Calu3 (cell line): ENCODE measurements at regions not wholly inside any gene's neighbourhood (a gene's known extent, or its start where the extent isn't known, plus 50 kb on each side); places are given as distances from the start of the nearest gene placed in this dataset.

ENCODE experiments used
- BruUV-seq: library from RNA; stranded (reverse); fragments of 400-500 nt; replicated peaks from 2 replicates; lab custom pipeline; 2021; lab: Mats Ljungman, UMichigan
- CTCF ChIA-PET: fragments of 300-600 bp; sonication (Branson Sonifier 250); formaldehyde crosslinking; loops from one replicate; lab custom pipeline; 2022; ENCODE audit warnings: antibody characterized with exemption; lab: Charles Lee
- DNase-seq: peaks from one replicate; pipeline ENCODE4 v3.0.0; 2022
- H3K27ac Mint-ChIP-seq: one replicate; pipeline ENCODE4 v1.8.0; 2022; ENCODE audit warnings: mixed read lengths; ENCODE audit not compliant: unreplicated experiment
- H3K27me3 Mint-ChIP-seq: one replicate; pipeline ENCODE4 v1.8.0; 2022; ENCODE audit warnings: mixed read lengths; ENCODE audit not compliant: unreplicated experiment
- H3K36me3 Mint-ChIP-seq: one replicate; pipeline ENCODE4 v1.8.0; 2022; ENCODE audit warnings: mild to moderate bottlenecking, moderate library complexity, mixed read lengths; ENCODE audit not compliant: insufficient read depth, unreplicated experiment
- H3K4me1 Mint-ChIP-seq: one replicate; pipeline ENCODE4 v1.8.0; 2022; ENCODE audit warnings: mild to moderate bottlenecking, low read depth, mixed read lengths; ENCODE audit not compliant: unreplicated experiment
- H3K4me3 Mint-ChIP-seq: one replicate; pipeline ENCODE4 v1.8.0; 2022; ENCODE audit warnings: mild to moderate bottlenecking, low read depth, moderate library complexity, mixed read lengths; ENCODE audit not compliant: unreplicated experiment
- H3K9me3 Mint-ChIP-seq: one replicate; pipeline ENCODE4 v1.8.0; 2022; ENCODE audit warnings: low read depth, mixed read lengths; ENCODE audit not compliant: unreplicated experiment
- intact Hi-C: fragments of 100-400 bp; cut with micrococcal nuclease; formaldehyde crosslinking; loops from one replicate; pipeline ENCODE4 v1.10.0; 2022; ENCODE audit not compliant: unreplicated experiment
- TF ChIP-seq, protein P1 (sequence below): fragments of 200-600 bp; IDR thresholded peaks from one replicate; pipeline ENCODE4 v1.8.0; 2022; ENCODE audit warnings: antibody characterized with exemption; ENCODE audit not compliant: unreplicated experiment

DNA sequence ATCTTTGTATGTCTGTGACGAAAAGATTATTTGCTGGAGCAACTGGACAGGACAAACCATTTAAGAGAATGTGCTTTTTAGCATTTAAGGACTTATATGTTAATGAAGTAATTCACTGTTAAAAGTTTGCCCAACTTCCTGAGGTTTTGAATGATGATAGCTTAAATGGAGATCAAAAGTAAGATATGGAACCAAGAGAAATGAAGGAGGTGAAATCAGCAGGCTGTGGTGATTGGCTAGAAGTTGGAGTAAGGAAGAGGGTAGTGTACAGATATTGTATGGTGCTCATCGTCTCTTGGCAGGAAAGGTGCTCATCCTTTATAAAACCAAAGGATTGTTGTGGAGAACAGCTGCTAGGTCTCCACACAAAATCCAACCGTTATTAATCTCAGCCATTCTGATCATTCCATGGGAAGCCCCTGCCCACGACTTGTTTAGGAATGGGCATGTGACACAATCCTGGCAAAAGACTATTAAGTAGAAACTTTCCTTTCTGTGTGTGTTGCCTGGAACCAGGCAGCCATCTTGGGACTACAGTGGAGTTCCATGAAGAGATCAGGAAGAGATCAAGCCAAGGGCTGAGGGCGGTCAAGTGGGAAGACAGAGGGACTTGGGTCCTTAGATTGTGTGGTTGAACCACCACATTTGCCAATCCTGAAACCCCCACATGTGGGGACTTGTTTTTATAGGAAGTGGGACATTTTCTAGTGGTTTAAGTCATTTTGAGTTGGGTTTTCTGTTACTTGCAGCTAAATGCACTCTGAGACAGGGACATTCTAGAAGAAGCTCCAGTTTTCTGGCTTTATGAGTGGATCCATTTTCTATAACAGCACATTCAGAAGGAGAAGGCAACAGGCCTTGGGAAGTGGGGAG lies 56.8 kb upstream of the CHST11 start:
- Mint-ChIP-seq H3K9me3 (peaks cover 2% of the 10 kb centered on the region), H3K27me3 (no peaks in the 10 kb centered on the region), H3K36me3 (no peaks in the 10 kb centered on the region), H3K27ac (no peak overlapping the region), H3K4me3 (no peak overlapping the region), H3K4me1 (no peaks in the 10 kb centered on the region)
- CTCF ChIA-PET: interaction anchor here (0.6 kb wide), 2 partner anchors 230 to 615 kb away, joined by 4 read pairs; no protein-coding TSS in a partner anchor
- TF ChIP-seq, protein P1, sequence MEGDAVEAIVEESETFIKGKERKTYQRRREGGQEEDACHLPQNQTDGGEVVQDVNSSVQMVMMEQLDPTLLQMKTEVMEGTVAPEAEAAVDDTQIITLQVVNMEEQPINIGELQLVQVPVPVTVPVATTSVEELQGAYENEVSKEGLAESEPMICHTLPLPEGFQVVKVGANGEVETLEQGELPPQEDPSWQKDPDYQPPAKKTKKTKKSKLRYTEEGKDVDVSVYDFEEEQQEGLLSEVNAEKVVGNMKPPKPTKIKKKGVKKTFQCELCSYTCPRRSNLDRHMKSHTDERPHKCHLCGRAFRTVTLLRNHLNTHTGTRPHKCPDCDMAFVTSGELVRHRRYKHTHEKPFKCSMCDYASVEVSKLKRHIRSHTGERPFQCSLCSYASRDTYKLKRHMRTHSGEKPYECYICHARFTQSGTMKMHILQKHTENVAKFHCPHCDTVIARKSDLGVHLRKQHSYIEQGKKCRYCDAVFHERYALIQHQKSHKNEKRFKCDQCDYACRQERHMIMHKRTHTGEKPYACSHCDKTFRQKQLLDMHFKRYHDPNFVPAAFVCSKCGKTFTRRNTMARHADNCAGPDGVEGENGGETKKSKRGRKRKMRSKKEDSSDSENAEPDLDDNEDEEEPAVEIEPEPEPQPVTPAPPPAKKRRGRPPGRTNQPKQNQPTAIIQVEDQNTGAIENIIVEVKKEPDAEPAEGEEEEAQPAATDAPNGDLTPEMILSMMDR: no peak
- no TSS peak for BruUV-seq
- DNase-seq: no peak
- intact Hi-C loops: no loop called here

DNA sequence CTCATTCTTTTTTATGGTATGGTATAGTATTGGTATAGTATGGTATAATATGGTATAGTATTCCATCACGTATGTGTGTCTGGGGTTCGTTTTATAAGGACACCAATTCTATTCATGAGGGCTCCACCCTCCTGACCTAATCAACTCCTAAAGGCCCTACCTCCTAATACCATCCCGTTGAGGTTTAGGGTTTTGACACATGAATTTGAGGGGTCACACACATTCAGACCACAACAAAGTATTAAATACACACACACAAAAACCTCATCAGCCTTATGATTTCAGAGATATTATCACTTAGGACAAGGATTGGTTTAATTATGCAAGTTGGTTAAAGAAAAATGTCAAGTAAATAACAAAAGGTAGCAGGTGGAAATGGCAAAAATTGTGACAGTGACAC lies 54.1 kb upstream of the CHST11 start:
- no peaks in the 10 kb centered on the region for H3K36me3 Mint-ChIP-seq
- H3K4me3 Mint-ChIP-seq: no peak overlapping the region
- peaks cover 2% of the 10 kb centered on the region for H3K9me3 Mint-ChIP-seq
- BruUV-seq: no TSS peak
- H3K27me3 Mint-ChIP-seq: no peaks in the 10 kb centered on the region
- CTCF ChIA-PET: no interaction called here
- H3K4me1 Mint-ChIP-seq: peaks cover 10% of the 10 kb centered on the region
- TF ChIP-seq, protein P1: no peak
- no peak for DNase-seq
- no peak overlapping the region for H3K27ac Mint-ChIP-seq
- intact Hi-C loops: no loop called here

GRCh38 chr12:104404781-104405180 lies 52.0 kb upstream of the CHST11 start:
- Mint-ChIP-seq H3K4me1 (peaks cover 25% of the 10 kb centered on the region), H3K36me3 (peaks cover 4% of the 10 kb centered on the region), H3K27me3 (no peaks in the 10 kb centered on the region), H3K27ac (no peak overlapping the region), H3K4me3 (no peak overlapping the region), H3K9me3 (peaks cover 2% of the 10 kb centered on the region)
- intact Hi-C loops: no loop called here
- no peak for DNase-seq
- BruUV-seq: no TSS peak
- TF ChIP-seq, protein P1: no peak
- CTCF ChIA-PET: interaction anchor here (0.8 kb wide), 1 partner anchor 22 kb away, joined by 3 read pairs; no protein-coding TSS in a partner anchor

DNA sequence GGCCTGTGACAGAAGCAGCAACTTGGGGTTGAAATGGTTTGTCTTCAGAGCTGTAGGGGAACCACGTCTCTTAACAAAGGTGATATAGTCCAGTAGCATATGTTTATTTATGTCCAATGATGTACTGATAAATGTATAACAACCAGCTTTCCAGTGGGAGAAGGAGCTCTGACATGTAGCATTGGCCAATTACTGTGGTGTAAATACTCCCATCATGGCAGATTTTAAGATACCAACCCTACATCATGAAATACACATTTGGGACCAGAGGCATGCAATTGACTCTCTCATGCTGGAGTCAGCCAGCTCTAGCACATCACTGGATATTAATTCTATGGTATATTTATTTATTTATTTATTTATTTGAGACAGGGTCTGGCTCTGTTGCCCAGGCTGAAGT lies 50.6 kb upstream of the CHST11 start:
- intact Hi-C loops: no loop called here
- H3K27ac Mint-ChIP-seq: no peak overlapping the region
- BruUV-seq: no TSS peak
- H3K9me3 Mint-ChIP-seq: peaks cover 2% of the 10 kb centered on the region
- H3K4me1 Mint-ChIP-seq: peaks cover 25% of the 10 kb centered on the region
- TF ChIP-seq, protein P1: no peak
- peaks cover 4% of the 10 kb centered on the region for H3K36me3 Mint-ChIP-seq
- CTCF ChIA-PET: no interaction called here
- no peak for DNase-seq
- H3K4me3 Mint-ChIP-seq: no peak overlapping the region
- no peaks in the 10 kb centered on the region for H3K27me3 Mint-ChIP-seq
